ENCODE measurements at regions not wholly inside any gene's neighbourhood (a gene's known extent, or its start where the extent isn't known, plus 50 kb on each side); places are given as distances from the start of the nearest gene placed in this dataset.

GRCh38 chr13:42396901-42397655 is 125.1 kb downstream of the AKAP11 start:
- H3K9ac ChIP-seq (ENCODE audit: low read length), result no peak overlapping the region
- H3K4me3 ChIP-seq (ENCODE audit: low read length), result no peak overlapping the region
- H3K36me3 ChIP-seq (ENCODE audit: low read depth, low read length), result no peaks in the 10 kb centered on the region
- no peaks in the 10 kb centered on the region for H3K27me3 ChIP-seq (ENCODE audit: low read length)
- no peaks in the 10 kb centered on the region for H4K20me1 ChIP-seq (ENCODE audit: low read length)
- DNase-seq (peak; percentile 48), ATAC-seq (peak; percentile 78)
- intact Hi-C loops (cut with micrococcal nuclease), result no loop called here
- peak overlapping the region; percentile 45 for H3K4me2 ChIP-seq (ENCODE audit: low read length)
- no peaks in the 10 kb centered on the region for H3K9me2 ChIP-seq (replicated peaks; ENCODE audit: low read length)
- ChIA-PET CTCF (interaction anchor here (0.6 kb wide), 1 partner anchor 181 kb away, joined by 3 read pairs; no protein-coding TSS in a partner anchor), POLR2A (ENCODE audit: unreplicated experiment) (no interaction called here)
- no peaks in the 10 kb centered on the region for H3F3A ChIP-seq (ENCODE audit: low read length, unreplicated experiment)
- no peaks in the 10 kb centered on the region for H3K9me3 ChIP-seq (ENCODE audit: low read length)
- TF ChIP-seq EZH2phosphoT487 (IDR thresholded peaks at IDR 0.05; ENCODE audit: borderline replicate concordance, low read length) (no peak), EZH2 (IDR thresholded peaks at IDR 0.05; ENCODE audit: low read length, unreplicated experiment) (no peak), CTCF (conservative IDR thresholded peaks at IDR 0.05; ENCODE audit: low read depth, low read length) (no peak)
- 0 out of 2 replicates have a peak overlapping the region, but pooled peaks have one; percentile 42 for H2AFZ ChIP-seq (ENCODE audit: low read length)
- peak overlapping the region; percentile 43 for H3K27ac ChIP-seq (ENCODE audit: low read length)
- BruUV-seq (replicated peaks), result no TSS peak
- H3K79me2 ChIP-seq (ENCODE audit: low read length), result no peaks in the 10 kb centered on the region
- peaks cover 12% of the 10 kb centered on the region for H3K4me1 ChIP-seq (ENCODE audit: insufficient read depth, low read length)

- intact Hi-C loops (cut with micrococcal nuclease), result no loop called here
- Histone ChIP-seq H3K27me3 (ENCODE audit: low read length) (no peaks in the 10 kb centered on the region), H4K20me1 (ENCODE audit: low read length) (no peaks in the 10 kb centered on the region), H3F3A (ENCODE audit: low read length, unreplicated experiment) (no peaks in the 10 kb centered on the region), H3K9me3 (ENCODE audit: low read length) (no peaks in the 10 kb centered on the region), H3K27ac (ENCODE audit: low read length) (no peak overlapping the region), H3K4me3 (ENCODE audit: low read length) (no peak overlapping the region), H2AFZ (ENCODE audit: low read length) (no peak overlapping the region), H3K79me2 (ENCODE audit: low read length) (no peaks in the 10 kb centered on the region), H3K4me1 (ENCODE audit: insufficient read depth, low read length) (peaks cover 12% of the 10 kb centered on the region), H3K9ac (ENCODE audit: low read length) (no peak overlapping the region), H3K9me2 (replicated peaks; ENCODE audit: low read length) (no peaks in the 10 kb centered on the region), H3K4me2 (ENCODE audit: low read length) (no peak overlapping the region), H3K36me3 (ENCODE audit: low read depth, low read length) (no peaks in the 10 kb centered on the region)
- ChIA-PET CTCF (no interaction called here), POLR2A (ENCODE audit: unreplicated experiment) (no interaction called here)
- BruUV-seq (replicated peaks), result no TSS peak
- ATAC-seq (no peak), DNase-seq (no peak)
- TF ChIP-seq CTCF (conservative IDR thresholded peaks at IDR 0.05; ENCODE audit: low read depth, low read length), result no peak
- no peak for TF ChIP-seq EZH2 (IDR thresholded peaks at IDR 0.05; ENCODE audit: low read length, unreplicated experiment)
- no peak for TF ChIP-seq EZH2phosphoT487 (IDR thresholded peaks at IDR 0.05; ENCODE audit: borderline replicate concordance, low read length)
These were observed 126.6 kb downstream of the AKAP11 start for GRCh38 chr13:42398533-42398932.

GRCh38 chr13:42400188-42400833 is 128.4 kb downstream of the AKAP11 start:
- no peaks in the 10 kb centered on the region for H4K20me1 ChIP-seq (ENCODE audit: low read length)
- H3K4me1 ChIP-seq (ENCODE audit: insufficient read depth, low read length), result peaks cover 12% of the 10 kb centered on the region
- DNase-seq (no peak), ATAC-seq (no peak)
- BruUV-seq (replicated peaks), result no TSS peak
- H3K9me2 ChIP-seq (replicated peaks; ENCODE audit: low read length), result no peaks in the 10 kb centered on the region
- TF ChIP-seq CTCF (conservative IDR thresholded peaks at IDR 0.05; ENCODE audit: low read depth, low read length), result no peak
- TF ChIP-seq EZH2 (IDR thresholded peaks at IDR 0.05; ENCODE audit: low read length, unreplicated experiment), result no peak
- TF ChIP-seq EZH2phosphoT487 (IDR thresholded peaks at IDR 0.05; ENCODE audit: borderline replicate concordance, low read length), result no peak
- CTCF ChIA-PET, result no interaction called here
- no peak overlapping the region for H3K4me2 ChIP-seq (ENCODE audit: low read length)
- no peaks in the 10 kb centered on the region for H3F3A ChIP-seq (ENCODE audit: low read length, unreplicated experiment)
- intact Hi-C loops (cut with micrococcal nuclease), result no loop called here
- H3K27ac ChIP-seq (ENCODE audit: low read length), result no peak overlapping the region
- H3K27me3 ChIP-seq (ENCODE audit: low read length), result no peaks in the 10 kb centered on the region
- POLR2A ChIA-PET (ENCODE audit: unreplicated experiment), result no interaction called here
- H2AFZ ChIP-seq (ENCODE audit: low read length), result no peak overlapping the region
- no peaks in the 10 kb centered on the region for H3K9me3 ChIP-seq (ENCODE audit: low read length)
- no peak overlapping the region for H3K9ac ChIP-seq (ENCODE audit: low read length)
- no peaks in the 10 kb centered on the region for H3K36me3 ChIP-seq (ENCODE audit: low read depth, low read length)
- H3K4me3 ChIP-seq (ENCODE audit: low read length), result no peak overlapping the region
- no peaks in the 10 kb centered on the region for H3K79me2 ChIP-seq (ENCODE audit: low read length)
